ENCODE measurements at regions not wholly inside any gene's neighbourhood (a gene's known extent, or its start where the extent isn't known, plus 50 kb on each side); places are given as distances from the start of the nearest gene placed in this dataset.
A peak's percentile ranks its signal among the peaks of the same experiment; 100 is the strongest.

DNA sequence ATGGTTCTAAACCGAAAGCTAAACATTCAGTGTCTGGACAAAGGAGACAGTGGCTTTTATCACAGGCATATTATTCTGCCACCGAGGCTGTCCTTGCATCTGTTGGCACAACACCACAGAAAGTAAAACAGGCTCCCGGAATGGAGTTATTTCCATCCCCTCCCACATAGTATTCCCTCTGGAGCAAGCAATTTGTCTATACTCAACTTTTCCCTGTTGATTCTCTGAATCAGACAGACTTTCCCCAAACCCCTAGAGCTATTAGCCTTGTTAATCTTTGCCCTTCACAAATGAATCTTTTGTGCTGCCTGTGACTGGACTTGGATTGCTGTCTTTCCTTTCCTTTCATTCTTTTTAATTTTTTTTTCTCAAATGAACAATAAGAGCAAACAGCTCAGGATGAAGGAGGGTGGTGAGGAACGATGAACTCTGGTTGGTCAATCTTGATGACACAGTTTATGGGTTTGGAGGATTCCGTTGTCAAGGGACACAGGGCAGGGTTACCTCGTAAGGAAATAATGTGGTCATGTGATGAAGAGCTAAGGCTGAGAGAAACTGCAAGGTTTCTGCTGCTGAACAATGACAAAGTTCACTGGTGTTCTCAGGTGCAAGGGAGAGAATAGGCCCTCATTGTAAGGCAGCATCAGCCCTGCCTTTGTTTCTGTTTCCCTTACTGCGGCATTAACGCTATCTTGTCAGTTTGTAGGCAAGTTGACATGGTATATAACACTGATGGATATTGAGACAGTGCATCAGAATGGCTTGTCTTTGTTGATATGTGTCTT is 275.0 kb upstream of the BMP2 start:
- Histone ChIP-seq H3K36me3 (no peaks in the 10 kb centered on the region), H3K27me3 (no peaks in the 10 kb centered on the region), H3K4me1 (no peaks in the 10 kb centered on the region), H3K9me3 (no peaks in the 10 kb centered on the region), H3K9ac (ENCODE audit: low read depth in 2 of 2, low read length in 2 of 2) (no peak overlapping the region), H3K27ac (no peak overlapping the region), H3K4me3 (no peak overlapping the region)
- peak; percentile 25 for DNase-seq
- intact Hi-C loops (cut with DNase I), result no loop called here
- TF ChIP-seq, protein P1, sequence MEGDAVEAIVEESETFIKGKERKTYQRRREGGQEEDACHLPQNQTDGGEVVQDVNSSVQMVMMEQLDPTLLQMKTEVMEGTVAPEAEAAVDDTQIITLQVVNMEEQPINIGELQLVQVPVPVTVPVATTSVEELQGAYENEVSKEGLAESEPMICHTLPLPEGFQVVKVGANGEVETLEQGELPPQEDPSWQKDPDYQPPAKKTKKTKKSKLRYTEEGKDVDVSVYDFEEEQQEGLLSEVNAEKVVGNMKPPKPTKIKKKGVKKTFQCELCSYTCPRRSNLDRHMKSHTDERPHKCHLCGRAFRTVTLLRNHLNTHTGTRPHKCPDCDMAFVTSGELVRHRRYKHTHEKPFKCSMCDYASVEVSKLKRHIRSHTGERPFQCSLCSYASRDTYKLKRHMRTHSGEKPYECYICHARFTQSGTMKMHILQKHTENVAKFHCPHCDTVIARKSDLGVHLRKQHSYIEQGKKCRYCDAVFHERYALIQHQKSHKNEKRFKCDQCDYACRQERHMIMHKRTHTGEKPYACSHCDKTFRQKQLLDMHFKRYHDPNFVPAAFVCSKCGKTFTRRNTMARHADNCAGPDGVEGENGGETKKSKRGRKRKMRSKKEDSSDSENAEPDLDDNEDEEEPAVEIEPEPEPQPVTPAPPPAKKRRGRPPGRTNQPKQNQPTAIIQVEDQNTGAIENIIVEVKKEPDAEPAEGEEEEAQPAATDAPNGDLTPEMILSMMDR (IDR thresholded peaks at IDR 0.05), result no peak

DNA sequence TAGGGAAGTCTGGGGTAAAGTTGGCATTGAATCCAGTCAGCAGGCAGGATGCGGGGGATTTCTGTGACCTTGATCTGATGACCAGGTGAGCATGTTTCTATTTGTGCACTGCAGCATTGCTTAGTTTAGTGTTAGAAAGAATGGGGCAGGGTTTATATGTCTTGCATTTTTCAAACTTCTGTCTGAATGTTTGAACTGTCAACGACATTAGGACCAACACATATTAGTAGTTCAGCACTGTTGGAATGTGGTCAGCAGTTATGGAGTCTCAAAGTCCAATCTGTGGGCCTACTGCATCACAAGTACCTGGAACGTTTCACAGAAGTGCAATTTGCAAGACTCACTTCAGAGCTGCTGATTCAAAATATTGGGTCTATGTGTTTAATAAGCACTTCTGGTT is 276.6 kb upstream of the BMP2 start:
- Histone ChIP-seq H3K4me3 (no peak overlapping the region), H3K9ac (ENCODE audit: low read depth in 2 of 2, low read length in 2 of 2) (no peak overlapping the region), H3K9me3 (no peaks in the 10 kb centered on the region), H3K27ac (no peak overlapping the region), H3K36me3 (no peaks in the 10 kb centered on the region), H3K4me1 (no peaks in the 10 kb centered on the region), H3K27me3 (no peaks in the 10 kb centered on the region)
- DNase-seq, result no peak
- intact Hi-C loops (cut with DNase I), result no loop called here
- TF ChIP-seq, protein P1 (IDR thresholded peaks at IDR 0.05), result no peak

DNA sequence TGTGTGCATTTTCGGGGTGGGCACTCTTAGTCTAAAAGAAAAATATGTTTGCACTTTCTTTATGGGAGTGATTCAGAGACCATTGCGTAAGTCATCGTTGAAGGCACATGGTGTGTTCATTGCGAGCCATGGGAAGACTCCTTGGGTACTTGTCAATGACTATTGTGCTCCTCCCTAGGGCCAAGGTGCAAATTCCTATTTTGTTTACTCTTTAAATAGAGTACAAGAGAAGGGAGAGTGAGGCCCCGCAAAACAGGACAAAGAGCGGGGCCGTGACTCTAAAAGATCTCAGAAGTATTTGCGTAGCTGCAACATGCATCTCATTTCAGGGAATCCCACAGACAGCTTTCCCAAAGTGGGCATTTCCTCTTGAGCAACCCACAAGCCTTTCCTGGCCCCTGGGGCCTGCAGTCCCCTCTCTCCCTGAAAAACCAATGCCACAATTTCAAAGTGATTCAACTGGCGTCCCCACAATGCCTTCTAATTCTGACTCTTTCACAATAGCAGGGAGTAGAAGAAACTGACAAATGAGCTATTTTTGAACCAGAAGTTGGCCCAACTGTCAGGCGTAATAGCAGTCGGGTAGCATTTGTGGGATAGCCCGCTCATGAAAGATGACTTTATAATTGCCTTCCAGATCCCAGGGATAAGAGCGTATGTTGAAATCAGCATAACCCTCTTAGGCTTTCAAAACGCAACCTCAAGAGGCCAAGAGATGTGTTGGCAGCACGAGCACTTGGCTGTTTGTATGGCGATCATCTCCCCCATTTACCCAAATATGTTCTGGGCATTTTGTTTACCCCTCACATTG is 277.9 kb upstream of the BMP2 start:
- no peaks in the 10 kb centered on the region for H3K9me3 ChIP-seq
- H3K27me3 ChIP-seq, result no peaks in the 10 kb centered on the region
- H3K4me1 ChIP-seq, result no peaks in the 10 kb centered on the region
- TF ChIP-seq, protein P1 (IDR thresholded peaks at IDR 0.05), result no peak
- no peaks in the 10 kb centered on the region for H3K36me3 ChIP-seq
- DNase-seq, result peak; percentile 25
- intact Hi-C loops (cut with DNase I), result no loop called here
- no peak overlapping the region for H3K9ac ChIP-seq (ENCODE audit: low read depth in 2 of 2, low read length in 2 of 2)
- H3K27ac ChIP-seq, result no peak overlapping the region
- no peak overlapping the region for H3K4me3 ChIP-seq

- Histone ChIP-seq H3K36me3 (no peaks in the 10 kb centered on the region), H3K4me1 (no peaks in the 10 kb centered on the region), H3K9me3 (no peaks in the 10 kb centered on the region), H3K4me3 (no peak overlapping the region), H3K27me3 (no peaks in the 10 kb centered on the region), H3K9ac (ENCODE audit: low read depth in 2 of 2, low read length in 2 of 2) (no peak overlapping the region), H3K27ac (no peak overlapping the region)
- TF ChIP-seq, protein P1 (IDR thresholded peaks at IDR 0.05), result no peak
- DNase-seq, result no peak
- intact Hi-C loops (cut with DNase I), result no loop called here
Observed at GRCh38 chr20:6485351-6485750, 282.1 kb upstream of the BMP2 start.

GRCh38 chr20:6483727-6484126 is 283.8 kb upstream of the BMP2 start:
- Histone ChIP-seq H3K27me3 (no peaks in the 10 kb centered on the region), H3K36me3 (no peaks in the 10 kb centered on the region), H3K9me3 (no peaks in the 10 kb centered on the region), H3K4me1 (no peaks in the 10 kb centered on the region), H3K4me3 (no peak overlapping the region), H3K27ac (no peak overlapping the region), H3K9ac (ENCODE audit: low read depth in 2 of 2, low read length in 2 of 2) (no peak overlapping the region)
- TF ChIP-seq, protein P1 (IDR thresholded peaks at IDR 0.05), result no peak
- intact Hi-C loops (cut with DNase I), result no loop called here
- DNase-seq, result no peak

Data from colonic mucosa (tissue), 4 donors.